Right ventricle myocardium inferior (tissue), 1 donor: ENCODE measurements at regions not wholly inside any gene's neighbourhood (a gene's known extent, or its start where the extent isn't known, plus 50 kb on each side); places are given as distances from the start of the nearest gene placed in this dataset.
"Not testable (repeated sequence)": the region's sequence is repeated elsewhere in the genome, so short reads cannot be mapped to it uniquely, and the experiment has no call there.

Experiments used
- ATAC-seq: fragments of 200-7000 bp; cut with Tn5 transposase; one replicate; pipeline ENCODE4 v1.9.1; 2020; ENCODE audit warnings: mild to moderate bottlenecking, moderate library complexity
- DNase-seq: peaks from one replicate; pipeline ENCODE4 v3.0.0; 2021; ENCODE audit errors: missing footprints
- intact Hi-C: fragments of 100-400 bp; cut with DNase I; formaldehyde crosslinking; loops from one replicate; pipeline ENCODE4 v1.11.0; 2022
- donor health status: DM: no; HTN: yes; CAD: no; lungs with severe emphysema.

DNA sequence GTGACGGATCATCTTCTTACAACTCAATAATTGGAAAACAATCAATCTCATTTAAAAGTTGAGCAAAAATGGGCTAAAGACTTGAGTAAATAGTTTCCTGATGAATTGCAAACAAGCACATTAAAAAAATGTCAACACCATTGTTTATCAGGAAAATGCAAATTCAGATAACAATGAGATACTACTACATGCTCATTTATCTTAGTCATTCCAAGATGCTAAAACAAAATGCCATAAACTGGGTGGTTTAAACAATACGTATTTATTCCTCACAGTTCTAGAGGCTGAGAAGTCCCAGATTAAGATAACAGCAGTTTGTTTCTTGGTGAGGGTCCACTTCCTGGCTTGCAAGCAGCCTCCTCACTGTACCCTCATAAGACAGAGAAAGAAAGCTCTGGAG lies 359.6 kb downstream of the NR4A2 start:
- intact Hi-C loops, result no loop called here
- no peak for DNase-seq
- ATAC-seq, result no peak

DNA sequence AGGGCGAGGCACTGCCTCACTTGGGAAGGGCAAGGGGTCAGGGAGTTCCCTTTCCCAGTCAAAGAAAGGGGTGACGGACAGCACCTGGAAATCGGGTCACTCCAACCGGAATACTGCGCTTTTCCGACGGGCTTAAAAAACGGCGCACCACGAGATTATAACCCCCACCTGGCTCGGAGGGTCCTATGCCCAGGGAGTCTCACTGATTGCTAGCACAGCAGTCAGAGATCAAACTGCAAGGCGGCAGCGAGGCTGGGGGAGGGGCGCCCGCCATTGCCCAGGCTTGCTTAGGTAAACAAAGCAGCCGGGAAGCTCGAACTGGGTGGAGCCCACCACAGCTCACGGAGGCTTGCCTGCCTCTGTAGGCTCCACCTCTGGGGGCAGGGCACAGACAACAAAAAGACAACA lies 366.5 kb downstream of the NR4A2 start:
- ATAC-seq, DNase-seq, intact Hi-C loops: not testable (repeated sequence)

- ATAC-seq (no peak), DNase-seq (no peak)
- intact Hi-C loops, result no loop called here
These were observed 367.0 kb downstream of the NR4A2 start for GRCh38 chr2:155965415-155966063.

GRCh38 chr2:155961641-155962040 lies 370.9 kb downstream of the NR4A2 start:
- ATAC-seq (no peak), DNase-seq (no peak)
- intact Hi-C loops, result no loop called here

- DNase-seq (no peak), ATAC-seq (no peak)
- intact Hi-C loops, result no loop called here
These were observed 373.7 kb downstream of the NR4A2 start for GRCh38 chr2:155958834-155959233.

DNA sequence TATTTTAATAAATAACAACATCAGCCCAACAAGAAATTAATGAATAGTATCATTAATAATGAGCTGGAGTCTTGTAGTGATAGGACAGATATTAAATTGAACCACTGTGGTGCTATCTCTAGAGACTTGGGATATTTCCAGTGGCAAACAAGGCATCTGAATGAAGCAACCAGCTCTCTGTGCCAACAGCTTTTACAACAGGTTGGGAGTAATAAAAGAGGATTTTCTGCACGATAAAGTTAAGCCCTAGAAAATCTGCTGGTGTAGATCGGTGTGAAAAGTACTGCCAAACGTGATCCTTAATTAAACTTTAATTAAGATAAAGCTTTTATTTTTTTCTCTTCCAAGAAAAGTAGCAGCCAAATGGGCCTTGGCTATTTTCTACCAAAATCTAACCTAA lies 385.5 kb downstream of the NR4A2 start:
- no peak for DNase-seq
- ATAC-seq, result no peak
- intact Hi-C loops, result no loop called here

- ATAC-seq (no peak), DNase-seq (no peak)
- intact Hi-C loops, result no loop called here
These were observed 388.3 kb downstream of the NR4A2 start for GRCh38 chr2:155944218-155944617.

GRCh38 chr2:155930312-155930711 lies 402.2 kb downstream of the NR4A2 start:
- DNase-seq (no peak), ATAC-seq (no peak)
- intact Hi-C loops, result no loop called here

DNA sequence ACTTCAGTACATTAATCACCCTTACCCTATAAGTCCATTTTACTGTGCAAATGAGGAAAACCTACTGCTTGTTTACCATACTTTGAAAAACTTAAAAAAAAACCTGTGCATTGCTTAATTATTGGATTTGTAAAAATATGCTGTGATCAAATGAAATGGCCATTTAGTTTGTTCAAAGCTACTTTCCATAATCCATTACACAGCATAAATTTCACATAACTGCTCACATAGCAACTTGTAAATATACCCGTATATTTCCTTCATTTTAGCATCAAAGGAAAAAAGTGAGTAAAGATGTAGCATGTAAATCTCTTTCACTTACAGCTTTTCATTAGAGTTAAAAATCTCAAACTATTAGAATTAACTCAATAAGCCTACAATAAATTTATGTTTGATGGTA lies 415.1 kb downstream of the NR4A2 start:
- DNase-seq (no peak), ATAC-seq (no peak)
- intact Hi-C loops, result no loop called here

GRCh38 chr2:155913356-155913755 lies 419.2 kb downstream of the NR4A2 start:
- intact Hi-C loops, result no loop called here
- DNase-seq (no peak), ATAC-seq (no peak)

GRCh38 chr2:155908567-155908966 lies 424.0 kb downstream of the NR4A2 start:
- no peak for ATAC-seq
- intact Hi-C loops, result no loop called here
- no peak for DNase-seq

DNA sequence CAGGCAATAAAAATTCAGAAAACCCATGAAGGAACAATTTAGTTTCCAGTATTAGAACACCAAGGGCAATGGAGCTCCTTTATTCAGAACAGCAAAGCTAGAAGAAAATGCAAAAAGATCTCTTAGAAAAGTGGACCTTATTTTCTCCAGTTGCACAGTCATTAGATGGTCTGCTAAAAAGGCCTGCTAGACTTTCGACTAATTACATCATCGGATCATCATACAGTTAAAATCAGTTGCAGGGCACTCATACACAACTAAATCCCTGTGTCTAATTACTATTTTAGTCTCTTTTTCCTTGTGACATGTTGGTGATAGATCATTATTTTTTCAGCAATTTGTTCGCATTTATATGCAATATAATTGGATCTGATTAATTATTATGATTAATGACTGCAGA lies 425.3 kb downstream of the NR4A2 start:
- intact Hi-C loops, result no loop called here
- no peak for ATAC-seq

GRCh38 chr2:155905657-155906056 lies 426.9 kb downstream of the NR4A2 start:
- no peak for ATAC-seq
- intact Hi-C loops, result no loop called here
- no peak for DNase-seq

More for the DNA sequence above, 425.3 kb downstream of the NR4A2 start:
- no peak for DNase-seq

GRCh38 chr2:155904720-155905119 lies 427.8 kb downstream of the NR4A2 start:
- DNase-seq (no peak), ATAC-seq (no peak)
- intact Hi-C loops, result no loop called here

DNA sequence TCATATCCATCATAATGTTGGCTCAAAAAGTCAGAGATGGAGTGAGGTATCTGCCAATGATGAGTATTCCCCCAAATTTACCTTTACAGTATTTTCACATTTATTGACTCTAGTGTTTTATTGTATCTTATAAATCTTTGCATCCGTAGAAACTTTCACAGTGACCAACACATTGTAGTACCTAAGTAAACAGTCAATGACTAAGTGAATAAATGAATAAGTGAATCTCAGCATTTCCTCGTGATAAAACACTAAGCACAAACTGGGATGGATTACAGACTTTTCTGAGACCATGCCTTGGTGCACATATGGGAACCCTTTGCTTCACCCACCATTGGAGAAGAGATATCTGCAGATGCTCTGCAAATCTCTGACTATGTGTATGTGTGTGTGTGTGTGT lies 429.9 kb downstream of the NR4A2 start:
- intact Hi-C loops, result no loop called here
- no peak for DNase-seq
- no peak for ATAC-seq

GRCh38 chr2:155895016-155895415 lies 437.5 kb downstream of the NR4A2 start:
- no peak for DNase-seq
- intact Hi-C loops, result no loop called here
- no peak for ATAC-seq

DNA sequence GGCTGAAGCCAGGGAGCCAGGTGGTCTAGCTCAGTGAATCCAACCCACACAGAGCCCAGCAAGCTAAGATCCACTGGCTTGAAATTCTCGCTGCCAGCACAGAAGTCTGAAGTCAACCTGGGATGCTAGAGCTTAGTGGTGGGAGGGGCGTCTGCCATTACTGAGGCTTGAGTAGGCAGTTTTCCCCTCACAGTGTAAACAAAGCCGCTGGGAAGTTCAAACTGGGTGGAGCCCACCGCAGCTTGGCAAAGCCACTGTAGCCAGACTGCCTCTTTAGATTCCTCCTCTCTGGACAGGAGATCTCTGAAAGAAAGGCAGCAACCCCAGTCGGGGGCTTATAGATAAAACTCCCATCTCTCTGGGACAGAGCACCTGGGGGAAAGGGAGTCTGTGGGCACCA lies 452.1 kb downstream of the NR4A2 start:
- ATAC-seq, DNase-seq, intact Hi-C loops: not testable (repeated sequence)

GRCh38 chr2:155879900-155880299 lies 452.6 kb downstream of the NR4A2 start:
- DNase-seq, ATAC-seq, intact Hi-C loops: not testable (repeated sequence)

DNA sequence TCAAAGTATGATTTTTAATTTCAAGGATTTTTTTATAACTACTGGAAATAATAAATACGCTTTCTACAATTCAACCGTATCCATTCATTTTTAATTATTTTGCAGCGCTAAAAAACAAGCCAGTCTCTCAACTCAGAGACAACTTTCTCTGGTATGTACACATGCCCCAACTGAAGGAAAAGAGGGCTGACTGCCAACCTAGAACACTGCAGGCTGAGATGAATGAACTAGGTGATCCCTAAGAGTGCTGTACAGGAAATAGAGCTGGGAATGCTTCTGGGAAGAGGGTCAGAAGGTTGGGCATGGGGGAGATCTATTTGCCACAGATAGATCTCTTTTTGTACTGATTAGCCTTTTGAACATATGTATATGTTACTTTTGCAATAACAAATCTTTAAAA lies 460.1 kb downstream of the NR4A2 start:
- ATAC-seq (no peak), DNase-seq (no peak)
- intact Hi-C loops, result no loop called here

GRCh38 chr2:155871940-155872339 lies 460.6 kb downstream of the NR4A2 start:
- DNase-seq (no peak), ATAC-seq (no peak)
- intact Hi-C loops, result no loop called here

- no peak for ATAC-seq
- intact Hi-C loops, result no loop called here
- DNase-seq, result no peak
These were observed 465.0 kb downstream of the NR4A2 start for GRCh38 chr2:155867564-155867963.
